ENCODE measurements at regions not wholly inside any gene's neighbourhood (a gene's known extent, or its start where the extent isn't known, plus 50 kb on each side); places are given as distances from the start of the nearest gene placed in this dataset.
"Not testable (repeated sequence)": the region's sequence is repeated elsewhere in the genome, so short reads cannot be mapped to it uniquely, and the experiment has no call there.

DNA sequence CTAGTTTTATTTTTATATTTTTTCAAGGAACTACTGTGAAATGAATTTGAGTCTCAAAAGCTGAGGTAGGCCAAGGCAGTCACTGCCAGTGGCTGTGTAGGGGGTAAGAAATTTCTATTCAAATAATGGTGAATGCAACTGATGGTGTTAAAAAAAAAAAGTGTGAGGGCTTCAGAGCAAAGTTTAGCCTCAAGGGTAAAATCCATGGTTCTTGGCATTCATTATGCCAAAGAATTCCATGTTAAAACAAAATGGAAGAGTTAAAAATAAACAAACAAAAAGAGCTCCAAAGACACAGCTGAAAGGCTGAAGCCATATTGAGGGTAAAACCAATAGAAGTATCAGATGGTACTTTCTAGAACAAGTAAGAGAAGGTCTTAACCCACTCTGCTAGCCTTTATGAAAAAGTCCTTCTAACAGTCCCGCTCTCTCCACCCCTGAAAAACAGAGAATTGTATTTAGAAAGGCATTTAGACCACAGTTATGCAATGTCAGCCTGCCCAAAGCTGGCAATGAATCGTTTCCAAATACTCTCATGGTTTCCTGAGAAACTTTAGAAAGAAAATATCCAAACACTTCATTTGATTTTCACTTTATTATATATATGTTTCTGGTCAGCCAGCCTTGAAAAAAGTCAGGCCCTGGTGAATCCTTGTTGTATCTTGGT lies 158.4 kb upstream of the GMNC start:
- Histone ChIP-seq H3K4me1 (no peaks in the 10 kb centered on the region), H3K4me3 (ENCODE audit: low read depth, low read length) (no peak overlapping the region), H3K4me2 (ENCODE audit: low read length) (no peak overlapping the region), H3K9ac (no peak overlapping the region), H3K27ac (no peak overlapping the region), H3K9me3 (ENCODE audit: control insufficient read depth, low read length) (no peaks in the 10 kb centered on the region), H3K79me2 (no peaks in the 10 kb centered on the region), H2AFZ (no peak overlapping the region), H3K36me3 (ENCODE audit: control insufficient read depth, insufficient read depth, low read length) (no peaks in the 10 kb centered on the region), H3K27me3 (ENCODE audit: control insufficient read depth, insufficient read depth, low read length) (no peaks in the 10 kb centered on the region)
- TF ChIP-seq, protein P1, sequence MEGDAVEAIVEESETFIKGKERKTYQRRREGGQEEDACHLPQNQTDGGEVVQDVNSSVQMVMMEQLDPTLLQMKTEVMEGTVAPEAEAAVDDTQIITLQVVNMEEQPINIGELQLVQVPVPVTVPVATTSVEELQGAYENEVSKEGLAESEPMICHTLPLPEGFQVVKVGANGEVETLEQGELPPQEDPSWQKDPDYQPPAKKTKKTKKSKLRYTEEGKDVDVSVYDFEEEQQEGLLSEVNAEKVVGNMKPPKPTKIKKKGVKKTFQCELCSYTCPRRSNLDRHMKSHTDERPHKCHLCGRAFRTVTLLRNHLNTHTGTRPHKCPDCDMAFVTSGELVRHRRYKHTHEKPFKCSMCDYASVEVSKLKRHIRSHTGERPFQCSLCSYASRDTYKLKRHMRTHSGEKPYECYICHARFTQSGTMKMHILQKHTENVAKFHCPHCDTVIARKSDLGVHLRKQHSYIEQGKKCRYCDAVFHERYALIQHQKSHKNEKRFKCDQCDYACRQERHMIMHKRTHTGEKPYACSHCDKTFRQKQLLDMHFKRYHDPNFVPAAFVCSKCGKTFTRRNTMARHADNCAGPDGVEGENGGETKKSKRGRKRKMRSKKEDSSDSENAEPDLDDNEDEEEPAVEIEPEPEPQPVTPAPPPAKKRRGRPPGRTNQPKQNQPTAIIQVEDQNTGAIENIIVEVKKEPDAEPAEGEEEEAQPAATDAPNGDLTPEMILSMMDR (IDR thresholded peaks at IDR 0.05): no peak

DNA sequence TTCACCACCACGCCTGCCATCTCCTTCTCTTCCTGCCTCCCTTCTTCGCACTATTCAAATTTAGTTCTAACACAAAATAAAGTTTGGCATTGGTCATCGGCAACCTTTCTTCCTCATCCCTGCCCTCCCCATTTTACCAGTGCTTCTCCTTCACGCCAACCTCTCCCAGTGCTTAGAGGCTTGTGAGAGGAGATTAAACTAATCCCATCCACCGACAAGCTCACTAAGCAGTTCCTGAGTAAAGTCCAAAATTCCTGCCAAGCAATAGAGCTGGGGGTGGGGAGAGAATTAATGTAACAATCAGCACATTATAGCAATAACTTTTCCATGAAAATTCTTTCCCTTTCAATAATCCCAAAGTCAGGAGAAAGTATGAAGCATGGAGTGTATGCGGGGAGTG lies 157.4 kb upstream of the GMNC start:
- H3K79me2 ChIP-seq: no peaks in the 10 kb centered on the region
- no peaks in the 10 kb centered on the region for H3K27me3 ChIP-seq (ENCODE audit: control insufficient read depth, insufficient read depth, low read length)
- H3K4me1 ChIP-seq: no peaks in the 10 kb centered on the region
- H3K36me3 ChIP-seq (ENCODE audit: control insufficient read depth, insufficient read depth, low read length): no peaks in the 10 kb centered on the region
- no peak overlapping the region for H3K27ac ChIP-seq
- no peak overlapping the region for H2AFZ ChIP-seq
- no peaks in the 10 kb centered on the region for H3K9me3 ChIP-seq (ENCODE audit: control insufficient read depth, low read length)
- no peak overlapping the region for H3K9ac ChIP-seq
- TF ChIP-seq, protein P1 (IDR thresholded peaks at IDR 0.05): no peak
- H3K4me2 ChIP-seq (ENCODE audit: low read length): no peak overlapping the region
- no peak overlapping the region for H3K4me3 ChIP-seq (ENCODE audit: low read depth, low read length)

DNA sequence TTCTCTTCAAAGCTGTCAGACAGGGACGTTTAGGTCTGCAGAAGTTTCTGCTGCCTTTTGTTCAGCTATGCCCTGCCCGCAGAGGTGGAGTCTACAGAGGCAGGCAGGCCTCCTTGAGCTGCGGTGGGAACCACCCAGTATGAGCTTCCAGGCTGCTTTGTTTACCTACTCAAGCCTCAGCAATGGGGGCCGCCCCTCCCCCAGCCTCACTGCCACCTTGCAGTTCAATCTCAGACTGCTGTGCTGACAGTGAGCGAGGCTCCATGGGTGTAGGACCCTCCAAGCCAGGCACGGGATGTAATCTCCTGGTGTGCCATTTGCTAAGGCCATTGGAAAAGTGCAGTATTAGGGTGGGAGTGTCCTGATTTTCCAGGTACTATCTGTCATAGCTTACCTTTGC lies 153.5 kb upstream of the GMNC start:
- not testable (repeated sequence) for H3K4me3 ChIP-seq (ENCODE audit: low read depth, low read length); H3K9ac ChIP-seq; H3K79me2 ChIP-seq; H3K36me3 ChIP-seq (ENCODE audit: control insufficient read depth, insufficient read depth, low read length); H3K9me3 ChIP-seq (ENCODE audit: control insufficient read depth, low read length); H3K4me1 ChIP-seq; H2AFZ ChIP-seq; H3K4me2 ChIP-seq (ENCODE audit: low read length); H3K27ac ChIP-seq; H3K27me3 ChIP-seq (ENCODE audit: control insufficient read depth, insufficient read depth, low read length)

DNA sequence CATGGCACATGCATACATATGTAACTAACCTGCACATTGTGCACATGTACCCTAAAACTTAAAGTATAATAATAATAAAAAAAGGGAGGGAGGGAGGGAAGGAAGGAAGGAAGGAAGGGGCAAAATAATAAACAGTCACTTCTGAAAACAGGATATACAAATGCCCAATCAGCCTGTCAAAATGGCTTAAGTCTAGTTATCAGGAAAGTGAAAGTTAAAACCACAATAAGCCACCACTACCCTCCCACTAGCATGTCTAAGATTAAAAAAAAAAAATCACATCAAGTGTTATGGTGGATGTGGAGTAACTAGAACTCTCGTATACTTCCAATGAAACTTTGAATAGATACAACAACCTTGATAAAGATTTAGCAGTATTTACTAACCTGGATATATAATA lies 145.6 kb upstream of the GMNC start:
- Histone ChIP-seq H3K4me1 (no peaks in the 10 kb centered on the region), H2AFZ (no peak overlapping the region), H3K4me3 (ENCODE audit: low read depth, low read length) (no peak overlapping the region), H3K79me2 (no peaks in the 10 kb centered on the region), H3K27me3 (ENCODE audit: control insufficient read depth, insufficient read depth, low read length) (no peaks in the 10 kb centered on the region), H3K27ac (no peak overlapping the region), H3K4me2 (ENCODE audit: low read length) (no peak overlapping the region), H3K9ac (no peak overlapping the region), H3K9me3 (ENCODE audit: control insufficient read depth, low read length) (no peaks in the 10 kb centered on the region), H3K36me3 (ENCODE audit: control insufficient read depth, insufficient read depth, low read length) (no peaks in the 10 kb centered on the region)
- TF ChIP-seq, protein P1 (IDR thresholded peaks at IDR 0.05): no peak

DNA sequence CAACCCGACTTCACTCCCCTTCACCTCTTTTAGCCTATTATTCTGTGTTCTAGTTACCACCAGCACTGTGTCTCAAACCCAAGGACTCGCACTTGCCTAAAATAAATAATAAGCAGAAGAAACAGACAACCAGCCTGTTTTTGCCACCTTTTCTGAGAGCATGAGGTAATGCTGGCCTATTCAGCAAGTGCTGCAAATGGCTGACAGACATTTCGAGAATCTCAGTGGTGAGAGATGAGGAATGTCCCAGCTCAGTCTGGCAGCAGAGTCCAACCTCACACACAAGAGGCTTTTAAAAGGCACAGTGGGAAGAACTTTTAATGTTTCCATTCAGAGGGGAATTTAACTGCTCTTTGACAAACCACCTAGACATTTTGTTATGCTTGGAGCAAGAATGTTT lies 143.3 kb upstream of the GMNC start:
- TF ChIP-seq, protein P1 (IDR thresholded peaks at IDR 0.05): no peak
- no peak overlapping the region for H3K9ac ChIP-seq
- H3K4me2 ChIP-seq (ENCODE audit: low read length): no peak overlapping the region
- H3K4me3 ChIP-seq (ENCODE audit: low read depth, low read length): no peak overlapping the region
- no peaks in the 10 kb centered on the region for H3K79me2 ChIP-seq
- H3K4me1 ChIP-seq: no peaks in the 10 kb centered on the region
- H2AFZ ChIP-seq: no peak overlapping the region
- H3K27me3 ChIP-seq (ENCODE audit: control insufficient read depth, insufficient read depth, low read length): no peaks in the 10 kb centered on the region
- H3K27ac ChIP-seq: no peak overlapping the region
- H3K9me3 ChIP-seq (ENCODE audit: control insufficient read depth, low read length): no peaks in the 10 kb centered on the region
- no peaks in the 10 kb centered on the region for H3K36me3 ChIP-seq (ENCODE audit: control insufficient read depth, insufficient read depth, low read length)

All from parathyroid adenoma (tissue), 2 donors.